Activated CD4-positive, alpha-beta T cell treated with anti-CD3 and anti-CD28 coated beads for 36 hours (primary cell): ENCODE measurements at regions not wholly inside any gene's neighbourhood (a gene's known extent, or its start where the extent isn't known, plus 50 kb on each side); places are given as distances from the start of the nearest gene placed in this dataset.
A peak's percentile ranks its signal among the peaks of the same experiment; 100 is the strongest.
"Not testable (repeated sequence)": the region's sequence is repeated elsewhere in the genome, so short reads cannot be mapped to it uniquely, and the experiment has no call there.

Experiments used
- ATAC-seq: fragments of 200-7000 bp; cut with Tn5 transposase; one replicate; pipeline ENCODE4 v1.10.0; 2021; ENCODE audit warnings: mild to moderate bottlenecking, moderate library complexity
- CTCF ChIA-PET: fragments of 350-600 bp; sonication (Branson Sonifier 250); formaldehyde crosslinking; loops from one replicate; lab custom pipeline; 2021; ENCODE audit warnings: antibody characterized with exemption; lab: Charles Lee
- POLR2A ChIA-PET: fragments of 350-600 bp; sonication (Branson Sonifier 250); formaldehyde crosslinking; loops from one replicate; lab custom pipeline; 2021; ENCODE audit warnings: antibody characterized with exemption, inconsistent platforms; lab: Charles Lee
- DNase-seq: peaks from one replicate; pipeline ENCODE4 v3.0.0-alpha.2; 2020
- H3K27ac Mint-ChIP-seq: one replicate; pipeline ENCODE4 v1.8.0; 2021; ENCODE audit warnings: mixed read lengths
- H3K27me3 Mint-ChIP-seq: one replicate; pipeline ENCODE4 v1.8.0; 2021; ENCODE audit warnings: mixed read lengths
- H3K36me3 Mint-ChIP-seq: one replicate; pipeline ENCODE4 v1.8.0; 2021; ENCODE audit warnings: low read depth, mixed read lengths
- H3K4me1 Mint-ChIP-seq: one replicate; pipeline ENCODE4 v1.8.0; 2021; ENCODE audit warnings: mixed read lengths
- H3K4me3 Mint-ChIP-seq: one replicate; pipeline ENCODE4 v1.8.0; 2021; ENCODE audit warnings: mild to moderate bottlenecking, moderate library complexity, mixed read lengths
- H3K9me3 Mint-ChIP-seq: one replicate; pipeline ENCODE4 v1.8.0; 2021; ENCODE audit warnings: low read depth, mixed read lengths
- intact Hi-C, 2 experiments: fragments of 100-400 bp; cut with DNase I in 1 of 2; cut with micrococcal nuclease in 1 of 2; formaldehyde crosslinking; loops; one replicate each; pipeline versions ENCODE4 v1.14.2 to v1.15.1; 2022 to 2024; cut with DNase I, micrococcal nuclease

GRCh38 chr19:20432266-20432842 lies 133.2 kb downstream of the ZNF737 start:
- H3K27me3 Mint-ChIP-seq, H3K4me1 Mint-ChIP-seq, H3K27ac Mint-ChIP-seq, intact Hi-C loops, H3K4me3 Mint-ChIP-seq, H3K9me3 Mint-ChIP-seq, CTCF ChIA-PET, POLR2A ChIA-PET, H3K36me3 Mint-ChIP-seq, ATAC-seq, DNase-seq: not testable (repeated sequence)

GRCh38 chr19:20431826-20432225 lies 133.8 kb downstream of the ZNF737 start:
- no peaks in the 10 kb centered on the region for H3K36me3 Mint-ChIP-seq
- intact Hi-C loops = no loop called here
- DNase-seq (no peak), ATAC-seq (no peak)
- no peak overlapping the region for H3K4me3 Mint-ChIP-seq
- POLR2A ChIA-PET = no interaction called here
- no peaks in the 10 kb centered on the region for H3K4me1 Mint-ChIP-seq
- H3K27me3 Mint-ChIP-seq = no peaks in the 10 kb centered on the region
- peaks cover 2% of the 10 kb centered on the region for H3K9me3 Mint-ChIP-seq
- no peak overlapping the region for H3K27ac Mint-ChIP-seq
- CTCF ChIA-PET = no interaction called here

GRCh38 chr19:20423381-20424197 lies 142.0 kb downstream of the ZNF737 start:
- DNase-seq = peak; percentile 61
- POLR2A ChIA-PET = interaction anchor here (0.6 to 1.7 kb wide), 12 partner anchors 142 to 1428 kb away, joined by 3 to 15 read pairs (median 4); partner anchors contain the start of genes ZNF429, ZNF431, ZNF506 and ZNF626
- H3K4me1 Mint-ChIP-seq = peaks cover 9% of the 10 kb centered on the region
- H3K9me3 Mint-ChIP-seq = peaks cover 4% of the 10 kb centered on the region
- no peaks in the 10 kb centered on the region for H3K27me3 Mint-ChIP-seq
- peak overlapping the region; percentile 99 for H3K27ac Mint-ChIP-seq
- intact Hi-C loops = loop anchor here (1.0 to 5.0 kb wide), 9 partner anchors 142 to 1414 kb away; partner anchors contain the start of genes ZNF14 (in 1 of the 2), ZNF43 (in 1 of the 2), ZNF430 (in 1 of the 2) and ZNF486 (in 1 of the 2)
- peak overlapping the region; percentile 96 for H3K4me3 Mint-ChIP-seq
- H3K36me3 Mint-ChIP-seq = peaks cover 43% of the 10 kb centered on the region
- no peak for ATAC-seq
- CTCF ChIA-PET = interaction anchor here (0.6 kb wide), 1 partner anchor 47 kb away, joined by 3 read pairs; no protein-coding TSS in a partner anchor

GRCh38 chr19:20422216-20423205 lies 143.1 kb downstream of the ZNF737 start:
- intact Hi-C loops = loop anchor here in 1 of 2 experiments (2.0 to 5.0 kb wide), 4 partner anchors 184 to 1415 kb away; partner anchors contain the start of genes ZNF14, ZNF43 and ZNF682

GRCh38 chr19:20416661-20417060 lies 148.9 kb downstream of the ZNF737 start:
- Mint-ChIP-seq H3K36me3 (peaks cover 84% of the 10 kb centered on the region), H3K4me1 (peaks cover 8% of the 10 kb centered on the region), H3K27me3 (no peaks in the 10 kb centered on the region), H3K27ac (no peak overlapping the region), H3K4me3 (no peak overlapping the region), H3K9me3 (peaks cover 7% of the 10 kb centered on the region)
- ChIA-PET POLR2A (no interaction called here), CTCF (no interaction called here)
- ATAC-seq (no peak), DNase-seq (no peak)
- intact Hi-C loops = no loop called here

More at GRCh38 chr19:20422216-20423205, 143.1 kb downstream of the ZNF737 start:
- ChIA-PET CTCF (no interaction called here), POLR2A (interaction anchor here (0.6 to 1.1 kb wide), 2 partner anchors 719 to 861 kb away, joined by 3 to 5 read pairs; partner anchors contain the start of gene ZNF431)
- H3K36me3 Mint-ChIP-seq = peaks cover 51% of the 10 kb centered on the region
- no peak overlapping the region for H3K27ac Mint-ChIP-seq
- H3K4me1 Mint-ChIP-seq = peaks cover 9% of the 10 kb centered on the region
- H3K9me3 Mint-ChIP-seq = peaks cover 4% of the 10 kb centered on the region
- DNase-seq = no peak
- no peaks in the 10 kb centered on the region for H3K27me3 Mint-ChIP-seq
- peak overlapping the region; percentile 96 for H3K4me3 Mint-ChIP-seq
- no peak for ATAC-seq

- ChIA-PET CTCF (no interaction called here), POLR2A (no interaction called here)
- Mint-ChIP-seq H3K27ac (no peak overlapping the region), H3K4me1 (peaks cover 8% of the 10 kb centered on the region), H3K36me3 (peaks cover 81% of the 10 kb centered on the region), H3K4me3 (no peak overlapping the region), H3K9me3 (peaks cover 7% of the 10 kb centered on the region), H3K27me3 (no peaks in the 10 kb centered on the region)
- ATAC-seq (peak; percentile 47), DNase-seq (peak; percentile 9)
- intact Hi-C loops = no loop called here
Measured at GRCh38 chr19:20414120-20414519, 151.5 kb downstream of the ZNF737 start.

- H3K4me1 Mint-ChIP-seq = peaks cover 8% of the 10 kb centered on the region
- no peak overlapping the region for H3K27ac Mint-ChIP-seq
- H3K27me3 Mint-ChIP-seq = no peaks in the 10 kb centered on the region
- no peak for DNase-seq
- POLR2A ChIA-PET = no interaction called here
- peaks cover 82% of the 10 kb centered on the region for H3K36me3 Mint-ChIP-seq
- H3K9me3 Mint-ChIP-seq = peaks cover 9% of the 10 kb centered on the region
- no peak overlapping the region for H3K4me3 Mint-ChIP-seq
- intact Hi-C loops = no loop called here
- peak; percentile 42 for ATAC-seq
- CTCF ChIA-PET = no interaction called here
Measured at GRCh38 chr19:20413705-20414104, 151.9 kb downstream of the ZNF737 start.

- no peak overlapping the region for H3K27ac Mint-ChIP-seq
- H3K27me3 Mint-ChIP-seq = no peaks in the 10 kb centered on the region
- no peak for DNase-seq
- CTCF ChIA-PET = interaction anchor here (0.6 kb wide), 1 partner anchor 91 kb away, joined by 4 read pairs; no protein-coding TSS in a partner anchor
- ATAC-seq = no peak
- POLR2A ChIA-PET = no interaction called here
- H3K9me3 Mint-ChIP-seq = peaks cover 9% of the 10 kb centered on the region
- H3K36me3 Mint-ChIP-seq = peaks cover 82% of the 10 kb centered on the region
- H3K4me3 Mint-ChIP-seq = no peak overlapping the region
- intact Hi-C loops = no loop called here
- peaks cover 8% of the 10 kb centered on the region for H3K4me1 Mint-ChIP-seq
Measured at GRCh38 chr19:20412846-20413245, 152.7 kb downstream of the ZNF737 start.

GRCh38 chr19:20397292-20397691 lies 168.3 kb downstream of the ZNF737 start:
- ATAC-seq (no peak), DNase-seq (no peak)
- ChIA-PET CTCF (no interaction called here), POLR2A (no interaction called here)
- intact Hi-C loops = no loop called here
- H3K36me3 Mint-ChIP-seq = peaks cover 43% of the 10 kb centered on the region
- H3K4me3 Mint-ChIP-seq = no peak overlapping the region
- no peak overlapping the region for H3K27ac Mint-ChIP-seq
- H3K27me3 Mint-ChIP-seq = no peaks in the 10 kb centered on the region
- peaks cover 40% of the 10 kb centered on the region for H3K9me3 Mint-ChIP-seq
- no peaks in the 10 kb centered on the region for H3K4me1 Mint-ChIP-seq

- ATAC-seq = no peak
- Mint-ChIP-seq H3K4me1 (no peaks in the 10 kb centered on the region), H3K9me3 (peaks cover 31% of the 10 kb centered on the region), H3K4me3 (no peak overlapping the region), H3K27ac (no peak overlapping the region), H3K36me3 (peaks cover 3% of the 10 kb centered on the region), H3K27me3 (no peaks in the 10 kb centered on the region)
- POLR2A ChIA-PET = no interaction called here
- CTCF ChIA-PET = no interaction called here
- intact Hi-C loops = no loop called here
- DNase-seq = no peak
Measured at GRCh38 chr19:20388706-20389225, 176.8 kb downstream of the ZNF737 start.

- peaks cover 3% of the 10 kb centered on the region for H3K36me3 Mint-ChIP-seq
Measured at GRCh38 chr19:20385061-20385460, 180.5 kb downstream of the ZNF737 start.

More at GRCh38 chr19:20385061-20385460, 180.5 kb downstream of the ZNF737 start:
- DNase-seq (no peak), ATAC-seq (no peak)
- H3K9me3 Mint-ChIP-seq = peaks cover 29% of the 10 kb centered on the region
- intact Hi-C loops = no loop called here
- H3K27me3 Mint-ChIP-seq = no peaks in the 10 kb centered on the region
- POLR2A ChIA-PET = no interaction called here
- CTCF ChIA-PET = no interaction called here
- no peaks in the 10 kb centered on the region for H3K4me1 Mint-ChIP-seq
- no peak overlapping the region for H3K27ac Mint-ChIP-seq
- H3K4me3 Mint-ChIP-seq = no peak overlapping the region
